ENCODE measurements at regions not wholly inside any gene's neighbourhood (a gene's known extent, or its start where the extent isn't known, plus 50 kb on each side); places are given as distances from the start of the nearest gene placed in this dataset.
"Not testable (repeated sequence)": the region's sequence is repeated elsewhere in the genome, so short reads cannot be mapped to it uniquely, and the experiment has no call there.

GRCh38 chr22:48513446-48513845, 1314.2 kb downstream of the BRD1 start:
- no peak for DNase-seq

GRCh38 chr22:48511781-48512327, 1315.8 kb downstream of the BRD1 start:
- DNase-seq = no peak

GRCh38 chr22:48511211-48511610, 1316.5 kb downstream of the BRD1 start:
- no peak for DNase-seq

- no peak for DNase-seq
Measured at GRCh38 chr22:48510599-48510998, 1317.1 kb downstream of the BRD1 start.

- DNase-seq = no peak
Measured at GRCh38 chr22:48507595-48508350, 1319.9 kb downstream of the BRD1 start.

GRCh38 chr22:48507171-48507570, 1320.5 kb downstream of the BRD1 start:
- DNase-seq = no peak

GRCh38 chr22:48506506-48507145, 1321.0 kb downstream of the BRD1 start:
- DNase-seq = no peak

- DNase-seq = no peak
Measured at GRCh38 chr22:48505891-48506290, 1321.8 kb downstream of the BRD1 start.

GRCh38 chr22:48504519-48505140, 1323.0 kb downstream of the BRD1 start:
- DNase-seq = no peak

- no peak for DNase-seq
Measured at GRCh38 chr22:48503876-48504275, 1323.8 kb downstream of the BRD1 start.

GRCh38 chr22:48503035-48503625, 1324.5 kb downstream of the BRD1 start:
- no peak for DNase-seq

- DNase-seq = no peak
Measured at GRCh38 chr22:48501231-48501750, 1326.4 kb downstream of the BRD1 start.

- no peak for DNase-seq
Measured at GRCh38 chr22:48500471-48501230, 1327.0 kb downstream of the BRD1 start.

GRCh38 chr22:48499456-48500425, 1327.9 kb downstream of the BRD1 start:
- no peak for DNase-seq

- DNase-seq = no peak
Measured at GRCh38 chr22:48498526-48499331, 1328.9 kb downstream of the BRD1 start.

- not testable (repeated sequence) for DNase-seq
Measured at GRCh38 chr22:48497743-48498520, 1329.7 kb downstream of the BRD1 start.

- DNase-seq = no peak
Measured at GRCh38 chr22:48496987-48497650, 1330.6 kb downstream of the BRD1 start.

- DNase-seq = no peak
Measured at GRCh38 chr22:48496226-48496845, 1331.3 kb downstream of the BRD1 start.

GRCh38 chr22:48495751-48496080, 1332.0 kb downstream of the BRD1 start:
- DNase-seq = no peak
